SK-N-SH (cell line): ENCODE measurements at regions not wholly inside any gene's neighbourhood (a gene's known extent, or its start where the extent isn't known, plus 50 kb on each side); places are given as distances from the start of the nearest gene placed in this dataset.
"Not testable (repeated sequence)": the region's sequence is repeated elsewhere in the genome, so short reads cannot be mapped to it uniquely, and the experiment has no call there.

Experiments
- CTCF ChIA-PET: fragments of 300-600, 350-600 bp; formaldehyde crosslinking; extraction: SDS; loops from one replicate; lab custom pipeline; 2021; lab: Yijun Ruan, JAX
- POLR2A ChIA-PET: fragments of 350-600 bp; sonication (Branson Sonifier 250); formaldehyde crosslinking; extraction: SDS; loops from one replicate; lab custom pipeline; 2020; ENCODE audit warnings: antibody characterized with exemption, inconsistent platforms; lab: Yijun Ruan, JAX
- DNase-seq: peaks from one replicate; pipeline ENCODE4 v3.0.0; 2012
- H2AFZ ChIP-seq: fragments of 200-600 bp; sonication (generic); 2 replicates; pipeline ENCODE4 v1.8.1; 2016; ENCODE audit warnings: antibody characterized with exemption, mild to moderate bottlenecking, low read depth
- H3F3A ChIP-seq: fragments of 200-600 bp; sonication (generic); replicated peaks from 2 replicates; pipeline ENCODE3; 2016; ENCODE audit warnings: antibody characterized with exemption, mild to moderate bottlenecking; ENCODE audit not compliant: insufficient read depth
- H3K27ac ChIP-seq, 2 experiments: fragments of 200-500 bp in 1 of 2; fragments of 200-600 bp in 1 of 2; sonication (Bioruptor generic) in 1 of 2; sonication (generic), shearing (Covaris generic) in 1 of 2; 2 replicates each; pipeline versions ENCODE4 v1.5.1 to v1.6.1; 2014 to 2016; ENCODE audit warnings: low read depth in 2 of 2, inconsistent platforms in 1 of 2, low read length in 1 of 2, mild to moderate bottlenecking in 1 of 2, mixed read lengths in 1 of 2
- H3K27me3 ChIP-seq: fragments of 200-600 bp; sonication (generic), shearing (Covaris generic); 2 replicates; pipeline ENCODE4 v1.6.1; 2016; ENCODE audit warnings: mixed run types; ENCODE audit not compliant: insufficient read depth
- H3K36me3 ChIP-seq, 2 experiments: fragments of 200-500 bp in 1 of 2; fragments of 200-600 bp in 1 of 2; sonication (Bioruptor generic) in 1 of 2; sonication (generic) in 1 of 2; replicated peaks in 1 of 2; 2 replicates each; pipeline versions ENCODE3 to v1.5.1; 2014 to 2016; ENCODE audit warnings: low read length in 1 of 2, mild to moderate bottlenecking in 1 of 2; ENCODE audit not compliant: insufficient read depth in 2 of 2, control insufficient read depth in 1 of 2
- H3K4me1 ChIP-seq, 2 experiments: fragments of 200-500 bp in 1 of 2; fragments of 200-600 bp in 1 of 2; sonication (Bioruptor generic) in 1 of 2; sonication (generic), shearing (Covaris generic) in 1 of 2; 2 replicates each; pipeline versions ENCODE4 v1.5.1 to v1.6.1; 2014 to 2016; ENCODE audit warnings: low read depth in 1 of 2, low read length in 1 of 2, mixed run types in 1 of 2; ENCODE audit not compliant: insufficient read depth in 2 of 2, control insufficient read depth in 1 of 2
- H3K4me2 ChIP-seq: fragments of 200-600 bp; sonication (generic), shearing (Covaris generic); 2 replicates; pipeline ENCODE4 v1.6.1; 2017; ENCODE audit warnings: mixed run types
- H3K4me3 ChIP-seq, 2 experiments: fragments of 200-500 bp in 1 of 2; fragments of 200-600 bp in 1 of 2; sonication (Bioruptor generic) in 1 of 2; sonication (generic), shearing (Covaris generic) in 1 of 2; 2 replicates each; pipeline versions ENCODE4 v1.5.1 to v1.8.1; 2014 to 2016; ENCODE audit warnings: low read depth in 2 of 2, inconsistent platforms in 1 of 2, low read length in 1 of 2, mild to moderate bottlenecking in 1 of 2, mixed read lengths in 1 of 2, moderate library complexity in 1 of 2
- H3K79me2 ChIP-seq: fragments of 200-600 bp; sonication (generic); 2 replicates; pipeline ENCODE4 v1.8.1; 2017; ENCODE audit warnings: mild to moderate bottlenecking; ENCODE audit not compliant: insufficient read depth
- H3K9ac ChIP-seq: fragments of 200-600 bp; sonication (generic); 2 replicates; pipeline ENCODE4 v1.6.1; 2017; ENCODE audit warnings: mixed run types
- H3K9me2 ChIP-seq: fragments of 200-600 bp; sonication (generic); 2 replicates; pipeline ENCODE4 v1.6.1; 2017; ENCODE audit warnings: mixed run types
- H3K9me3 ChIP-seq: fragments of 200-600 bp; sonication (generic); 2 replicates; pipeline ENCODE4 v1.6.1; 2017; ENCODE audit warnings: mixed run types, mild to moderate bottlenecking, moderate library complexity
- H4K20me1 ChIP-seq: fragments of 200-600 bp; sonication (generic); 2 replicates; pipeline ENCODE4 v1.6.1; 2017; ENCODE audit warnings: mild to moderate bottlenecking, mixed run types; ENCODE audit not compliant: insufficient read depth
- CHD2 ChIP-seq: fragments of 150-350 bp; IDR thresholded peaks from 2 replicates; pipeline ENCODE4 v1.6.1; 2018; ENCODE audit warnings: low read length; ENCODE audit not compliant: partially characterized antibody
- ELF1 ChIP-seq: IDR thresholded peaks from 2 replicates; pipeline ENCODE4 v1.4.0; 2012
- EZH2phosphoT487 ChIP-seq: fragments of 200-600 bp; sonication (generic); IDR thresholded peaks from 2 replicates; pipeline ENCODE4 v1.6.1; 2017; ENCODE audit warnings: low read depth, mixed run types, mild to moderate bottlenecking, antibody characterized with exemption, moderate library complexity, borderline replicate concordance
- GABPA ChIP-seq: IDR thresholded peaks from 2 replicates; pipeline ENCODE4 v1.4.0; 2012; ENCODE audit warnings: low read depth, mild to moderate bottlenecking
- JUND ChIP-seq: IDR thresholded peaks from 2 replicates; pipeline ENCODE4 v1.4.0; 2012
- MXI1 ChIP-seq: IDR thresholded peaks from 2 replicates; pipeline ENCODE4 v1.6.1; 2012; ENCODE audit warnings: mild to moderate bottlenecking, low read depth, low read length, improper control_type of control experiment
- NFIC ChIP-seq: IDR thresholded peaks from 2 replicates; pipeline ENCODE4 v1.4.0; 2012; ENCODE audit warnings: borderline replicate concordance
- NRF1 ChIP-seq: IDR thresholded peaks from 2 replicates; pipeline ENCODE4 v1.6.1; 2012; ENCODE audit warnings: low read depth, mild to moderate bottlenecking, low read length
- RCOR1 ChIP-seq: fragments of 150-350 bp; IDR thresholded peaks from 2 replicates; pipeline ENCODE4 v1.6.1; 2017; ENCODE audit warnings: antibody characterized with exemption, low read length
- RXRA ChIP-seq: IDR thresholded peaks from 2 replicates; pipeline ENCODE4 v1.4.0; 2012; ENCODE audit warnings: low read depth, mild to moderate bottlenecking, borderline replicate concordance
- SIN3A ChIP-seq: IDR thresholded peaks from 2 replicates; pipeline ENCODE4 v1.6.1; 2012; ENCODE audit warnings: low read depth, mild to moderate bottlenecking, low read length, moderate library complexity, borderline replicate concordance
- SMC3 ChIP-seq: IDR thresholded peaks from 2 replicates; pipeline ENCODE4 v1.6.1; 2012; ENCODE audit warnings: low read depth, low read length, improper control_type of control experiment
- TAF1 ChIP-seq: IDR thresholded peaks from 2 replicates; pipeline ENCODE4 v1.6.1; 2012; ENCODE audit warnings: low read depth, mild to moderate bottlenecking, low read length, moderate library complexity, borderline replicate concordance
- TEAD4 ChIP-seq: IDR thresholded peaks from 2 replicates; pipeline ENCODE4 v1.4.0; 2012; ENCODE audit warnings: mild to moderate bottlenecking, borderline replicate concordance; ENCODE audit not compliant: insufficient read depth
- YY1 ChIP-seq: IDR thresholded peaks from 2 replicates; pipeline ENCODE4 v1.4.0; 2012; ENCODE audit warnings: low read depth, mild to moderate bottlenecking
- WGBS: methylation state at CpG from one replicate; pipeline ENCODE4 v1.1.6; 2017; ENCODE audit warnings: low lambda C conversion rate; 5-methylcytosine and 5-hydroxymethylcytosine counted together
- TF ChIP-seq, protein P1 (sequence below): fragments of 200-600 bp; sonication (generic); IDR thresholded peaks from 2 replicates; pipeline ENCODE4 v1.6.1; 2017; ENCODE audit warnings: antibody characterized with exemption, mild to moderate bottlenecking, moderate library complexity
- TF ChIP-seq, protein P2 (sequence below): IDR thresholded peaks from 2 replicates; pipeline ENCODE4 v1.4.0; 2012; ENCODE audit warnings: low read depth, borderline replicate concordance
- TF ChIP-seq, protein P3 (sequence below): IDR thresholded peaks from 2 replicates; pipeline ENCODE4 v1.4.0; 2012; ENCODE audit warnings: low read depth, borderline replicate concordance

DNA sequence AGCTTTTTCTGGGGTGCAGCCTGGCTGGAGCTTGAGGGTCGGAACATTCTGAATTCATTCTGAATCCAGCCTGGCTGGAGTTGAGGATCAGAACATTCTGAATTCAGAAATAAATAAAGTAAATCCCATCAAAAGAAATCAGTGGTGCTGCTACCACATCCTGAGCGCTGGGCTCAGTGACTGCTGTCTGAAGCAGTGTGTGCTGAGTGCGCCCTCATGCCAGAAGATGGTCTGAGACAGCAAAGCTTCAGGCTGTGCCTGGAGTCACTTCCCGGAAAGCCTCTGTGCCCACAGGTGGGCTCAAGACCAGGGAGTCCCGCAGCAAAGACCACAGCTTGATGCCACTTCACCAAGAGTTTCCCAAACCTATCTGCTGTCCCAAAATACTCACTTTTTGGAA is 187.9 kb downstream of the VAPA start:
- Histone ChIP-seq H3K9ac (no peak overlapping the region), H3K27me3 (no peaks in the 10 kb centered on the region), H3K27ac (no peak overlapping the region), H3K4me3 (no peak overlapping the region), H3F3A (no peaks in the 10 kb centered on the region), H2AFZ (no peak overlapping the region), H3K9me3 (peaks cover 7% of the 10 kb centered on the region; the same call in 1 of the 2 replicates), H3K9me2 (no peaks in the 10 kb centered on the region), H3K4me1 (no peaks in the 10 kb centered on the region), H3K79me2 (no peaks in the 10 kb centered on the region), H3K36me3 (no peaks in the 10 kb centered on the region), H4K20me1 (no peaks in the 10 kb centered on the region), H3K4me2 (no peak overlapping the region)
- no peak for TF ChIP-seq YY1
- TF ChIP-seq EZH2phosphoT487 = no peak
- TF ChIP-seq, protein P1, sequence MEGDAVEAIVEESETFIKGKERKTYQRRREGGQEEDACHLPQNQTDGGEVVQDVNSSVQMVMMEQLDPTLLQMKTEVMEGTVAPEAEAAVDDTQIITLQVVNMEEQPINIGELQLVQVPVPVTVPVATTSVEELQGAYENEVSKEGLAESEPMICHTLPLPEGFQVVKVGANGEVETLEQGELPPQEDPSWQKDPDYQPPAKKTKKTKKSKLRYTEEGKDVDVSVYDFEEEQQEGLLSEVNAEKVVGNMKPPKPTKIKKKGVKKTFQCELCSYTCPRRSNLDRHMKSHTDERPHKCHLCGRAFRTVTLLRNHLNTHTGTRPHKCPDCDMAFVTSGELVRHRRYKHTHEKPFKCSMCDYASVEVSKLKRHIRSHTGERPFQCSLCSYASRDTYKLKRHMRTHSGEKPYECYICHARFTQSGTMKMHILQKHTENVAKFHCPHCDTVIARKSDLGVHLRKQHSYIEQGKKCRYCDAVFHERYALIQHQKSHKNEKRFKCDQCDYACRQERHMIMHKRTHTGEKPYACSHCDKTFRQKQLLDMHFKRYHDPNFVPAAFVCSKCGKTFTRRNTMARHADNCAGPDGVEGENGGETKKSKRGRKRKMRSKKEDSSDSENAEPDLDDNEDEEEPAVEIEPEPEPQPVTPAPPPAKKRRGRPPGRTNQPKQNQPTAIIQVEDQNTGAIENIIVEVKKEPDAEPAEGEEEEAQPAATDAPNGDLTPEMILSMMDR = no peak
- no peak for TF ChIP-seq GABPA
- no peak for TF ChIP-seq MXI1
- no peak for TF ChIP-seq NRF1
- no peak for TF ChIP-seq JUND
- TF ChIP-seq RCOR1 = no peak
- no peak for TF ChIP-seq TEAD4
- no peak for TF ChIP-seq SMC3
- no peak for TF ChIP-seq CHD2
- TF ChIP-seq, protein P2, sequence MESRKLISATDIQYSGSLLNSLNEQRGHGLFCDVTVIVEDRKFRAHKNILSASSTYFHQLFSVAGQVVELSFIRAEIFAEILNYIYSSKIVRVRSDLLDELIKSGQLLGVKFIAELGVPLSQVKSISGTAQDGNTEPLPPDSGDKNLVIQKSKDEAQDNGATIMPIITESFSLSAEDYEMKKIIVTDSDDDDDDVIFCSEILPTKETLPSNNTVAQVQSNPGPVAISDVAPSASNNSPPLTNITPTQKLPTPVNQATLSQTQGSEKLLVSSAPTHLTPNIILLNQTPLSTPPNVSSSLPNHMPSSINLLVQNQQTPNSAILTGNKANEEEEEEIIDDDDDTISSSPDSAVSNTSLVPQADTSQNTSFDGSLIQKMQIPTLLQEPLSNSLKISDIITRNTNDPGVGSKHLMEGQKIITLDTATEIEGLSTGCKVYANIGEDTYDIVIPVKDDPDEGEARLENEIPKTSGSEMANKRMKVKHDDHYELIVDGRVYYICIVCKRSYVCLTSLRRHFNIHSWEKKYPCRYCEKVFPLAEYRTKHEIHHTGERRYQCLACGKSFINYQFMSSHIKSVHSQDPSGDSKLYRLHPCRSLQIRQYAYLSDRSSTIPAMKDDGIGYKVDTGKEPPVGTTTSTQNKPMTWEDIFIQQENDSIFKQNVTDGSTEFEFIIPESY = no peak
- no peak for TF ChIP-seq SIN3A
- no peak for TF ChIP-seq RXRA
- no peak for TF ChIP-seq TAF1
- TF ChIP-seq NFIC = no peak
- TF ChIP-seq, protein P3, sequence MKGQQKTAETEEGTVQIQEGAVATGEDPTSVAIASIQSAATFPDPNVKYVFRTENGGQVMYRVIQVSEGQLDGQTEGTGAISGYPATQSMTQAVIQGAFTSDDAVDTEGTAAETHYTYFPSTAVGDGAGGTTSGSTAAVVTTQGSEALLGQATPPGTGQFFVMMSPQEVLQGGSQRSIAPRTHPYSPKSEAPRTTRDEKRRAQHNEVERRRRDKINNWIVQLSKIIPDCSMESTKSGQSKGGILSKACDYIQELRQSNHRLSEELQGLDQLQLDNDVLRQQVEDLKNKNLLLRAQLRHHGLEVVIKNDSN = no peak
- TF ChIP-seq ELF1 = no peak
- no peak for DNase-seq
- 52% methylated on average over 5 of the region's 5 CpGs for WGBS
- CTCF ChIA-PET = no interaction called here
- POLR2A ChIA-PET = no interaction called here

DNA sequence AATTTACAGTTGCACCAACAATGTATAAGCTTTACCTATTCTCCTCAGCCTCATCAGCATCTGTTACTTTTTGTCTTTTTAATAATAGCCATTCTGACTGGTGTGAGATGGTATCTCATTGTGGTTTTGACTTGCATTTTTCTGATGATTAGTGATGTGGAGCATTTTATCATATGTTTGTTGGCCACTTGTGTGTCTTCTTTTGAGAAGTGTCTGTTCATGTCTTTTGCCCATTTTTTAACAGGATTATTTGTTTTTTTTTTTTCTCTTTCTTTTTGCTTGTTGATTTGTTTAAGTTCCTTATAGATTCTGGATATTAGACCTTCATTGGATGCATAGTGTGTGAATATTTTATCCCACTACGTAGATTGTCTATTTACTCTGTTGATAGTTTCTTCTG is 191.3 kb downstream of the VAPA start:
- POLR2A ChIA-PET, H4K20me1 ChIP-seq, H3F3A ChIP-seq, H3K27ac ChIP-seq, H3K4me1 ChIP-seq, H3K27me3 ChIP-seq, H3K9me2 ChIP-seq, H3K4me3 ChIP-seq, H2AFZ ChIP-seq, DNase-seq, H3K4me2 ChIP-seq, H3K79me2 ChIP-seq, H3K36me3 ChIP-seq, H3K9ac ChIP-seq, H3K9me3 ChIP-seq, CTCF ChIA-PET: not testable (repeated sequence)
- WGBS = 36% methylated on average over 1 of the region's 1 CpG
